HCT116 (cell line): ENCODE measurements at regions not wholly inside any gene's neighbourhood (a gene's known extent, or its start where the extent isn't known, plus 50 kb on each side); places are given as distances from the start of the nearest gene placed in this dataset.

ENCODE experiments used
- ATAC-seq: fragments of 200-7000 bp; cut with Tn5 transposase; 2 replicates; pipeline ENCODE4 v1.9.1; 2020; ENCODE audit warnings: mild to moderate bottlenecking, moderate library complexity
- BruUV-seq: library from RNA; stranded (reverse); fragments of 400-500 nt; replicated peaks from 2 replicates; lab custom pipeline; 2021; lab: Mats Ljungman, UMichigan
- CTCF ChIA-PET: fragments of 300-600 bp; sonication (Branson Sonifier 250); formaldehyde crosslinking; loops from one replicate; lab custom pipeline; 2021; ENCODE audit warnings: antibody characterized with exemption; lab: Charles Lee
- POLR2A ChIA-PET: fragments of 300-600, 350-600 bp; sonication (Branson Sonifier 250); formaldehyde crosslinking; loops from one replicate; lab custom pipeline; 2021; ENCODE audit warnings: antibody characterized with exemption; lab: Charles Lee
- RAD21 ChIA-PET, 2 experiments: fragments of 300-600 bp; sonication (Branson Sonifier 250); formaldehyde crosslinking; loops; one replicate each; lab custom pipeline; 2023; ENCODE audit warnings: low total read pairs in 2 of 2; ENCODE audit not compliant: uncharacterized antibody in 2 of 2, unreplicated experiment in 2 of 2, low non-redundant PET in 1 of 2; lab: Charles Lee
- DNase-seq: peaks from one replicate; pipeline ENCODE4 v3.0.0-alpha.2; 2010; ENCODE audit warnings: low read depth, low spot score
- H2AFZ ChIP-seq: fragments of 200-600 bp; shearing (Covaris generic), sonication (generic); 2 replicates; pipeline ENCODE4 v1.6.1; 2017; ENCODE audit warnings: low read depth, mixed run types, mixed read lengths, antibody characterized with exemption, low read length; ENCODE audit not compliant: poor library complexity, severe bottlenecking
- H3K27ac ChIP-seq: 2 replicates; pipeline ENCODE4 v1.5.1; 2012; ENCODE audit warnings: low read depth, low read length
- H3K27me3 ChIP-seq: fragments of 200-600 bp; sonication (generic); 2 replicates; pipeline ENCODE4 v1.6.1; 2016; ENCODE audit warnings: mixed run types, low read length, mixed read lengths; ENCODE audit not compliant: insufficient read depth
- H3K36me3 ChIP-seq, 2 experiments: fragments of 200-500 bp in 1 of 2; fragments of 200-600 bp in 1 of 2; sonication (Bioruptor generic) in 1 of 2; sonication (generic) in 1 of 2; 2 replicates each; pipeline versions ENCODE4 v1.5.1 to v1.6.1; 2014 to 2016; ENCODE audit warnings: low read length in 2 of 2, inconsistent platforms in 1 of 2, mixed read lengths in 1 of 2, mixed run types in 1 of 2; ENCODE audit not compliant: insufficient read depth in 2 of 2, control insufficient read depth in 1 of 2
- H3K4me1 ChIP-seq, 2 experiments: fragments of 200-600 bp in 1 of 2; sonication (generic) in 1 of 2; 2 replicates each; pipeline versions ENCODE4 v1.5.1 to v1.6.1; 2012 to 2017; ENCODE audit warnings: low read length in 2 of 2, inconsistent platforms in 1 of 2, mild to moderate bottlenecking in 1 of 2, mixed read lengths in 1 of 2, mixed run types in 1 of 2, moderate library complexity in 1 of 2; ENCODE audit not compliant: insufficient read depth in 2 of 2, control insufficient read depth in 1 of 2
- H3K4me2 ChIP-seq: fragments of 200-600 bp; sonication (generic); 2 replicates; pipeline ENCODE4 v1.6.1; 2017; ENCODE audit warnings: mixed run types, low read length, mixed read lengths
- H3K4me3 ChIP-seq, 2 experiments: fragments of 200-600 bp in 1 of 2; sonication (generic) in 1 of 2; replicated peaks in 1 of 2; 2 replicates each; pipeline ENCODE4 v1.5.1; 2011 to 2016; ENCODE audit warnings: low read length in 2 of 2, control low read depth in 1 of 2, low read depth in 1 of 2, mild to moderate bottlenecking in 1 of 2, mixed read lengths in 1 of 2, mixed run types in 1 of 2
- H3K79me2 ChIP-seq: fragments of 200-600 bp; sonication (generic); 2 replicates; pipeline ENCODE4 v1.6.1; 2017; ENCODE audit warnings: mild to moderate bottlenecking, mixed run types, low read length, moderate library complexity, mixed read lengths; ENCODE audit not compliant: insufficient read depth
- H3K9ac ChIP-seq: fragments of 200-600 bp; sonication (generic); 2 replicates; pipeline ENCODE4 v1.6.1; 2016; ENCODE audit warnings: low read length, mixed read lengths
- H3K9me2 ChIP-seq: fragments of 200-600 bp; sonication (generic), shearing (Covaris generic); 2 replicates; pipeline ENCODE4 v1.6.1; 2017; ENCODE audit warnings: mixed run types, mild to moderate bottlenecking, moderate library complexity; ENCODE audit not compliant: insufficient read depth
- H3K9me3 ChIP-seq, 2 experiments: fragments of 200-500 bp in 1 of 2; fragments of 200-600 bp in 1 of 2; sonication (Bioruptor generic) in 1 of 2; sonication (generic) in 1 of 2; 2 replicates each; pipeline ENCODE4 v1.6.1; 2014 to 2017; ENCODE audit warnings: low read length in 2 of 2, mixed read lengths in 2 of 2, inconsistent platforms in 1 of 2, low read depth in 1 of 2, mild to moderate bottlenecking in 1 of 2, mixed run types in 1 of 2, moderate library complexity in 1 of 2; ENCODE audit not compliant: control insufficient read depth in 1 of 2, insufficient read depth in 1 of 2
- H4K20me1 ChIP-seq: fragments of 200-600 bp; sonication (generic), shearing (Covaris generic); 2 replicates; pipeline ENCODE4 v1.6.1; 2017; ENCODE audit warnings: mixed run types, mild to moderate bottlenecking, moderate library complexity; ENCODE audit not compliant: insufficient read depth
- CBX3 ChIP-seq: IDR thresholded peaks from 2 replicates; pipeline ENCODE4 v1.6.1; 2012; ENCODE audit warnings: low read depth
- CEBPB ChIP-seq: IDR thresholded peaks from 2 replicates; pipeline ENCODE4 v1.6.1; 2012; ENCODE audit warnings: low read depth
- CTCF ChIP-seq, 3 experiments: fragments of 200-600 bp in 1 of 3; sonication (generic) in 1 of 3; IDR thresholded peaks in 2 of 3; conservative IDR thresholded peaks in 1 of 3; 2 replicates each; pipeline ENCODE4 v1.5.1; 2012 to 2017; ENCODE audit warnings: low read depth in 2 of 3, low read length in 2 of 3, antibody characterized with exemption in 1 of 3, borderline replicate concordance in 1 of 3, control low read depth in 1 of 3, mild to moderate bottlenecking in 1 of 3, mixed read lengths in 1 of 3, mixed run types in 1 of 3, moderate library complexity in 1 of 3; ENCODE audit not compliant: insufficient read depth in 1 of 3
- ELF1 ChIP-seq: IDR thresholded peaks from 2 replicates; pipeline ENCODE4 v1.6.1; 2012; ENCODE audit warnings: low read depth, borderline replicate concordance
- EZH2 ChIP-seq: fragments of 200-600 bp; sonication (generic); IDR thresholded peaks from 2 replicates; pipeline ENCODE4 v1.6.1; 2017; ENCODE audit warnings: antibody characterized with exemption, mixed run types
- EZH2phosphoT487 ChIP-seq: fragments of 200-600 bp; IDR thresholded peaks from 2 replicates; pipeline ENCODE4 v1.6.1; 2018; ENCODE audit warnings: antibody characterized with exemption, borderline replicate concordance
- POLR2A ChIP-seq: IDR thresholded peaks from 2 replicates; pipeline ENCODE4 v1.7.0; 2011; ENCODE audit warnings: borderline replicate concordance; ENCODE audit not compliant: insufficient read depth, insufficient read length; ENCODE audit errors: extremely low read depth
- SP1 ChIP-seq: IDR thresholded peaks from 2 replicates; pipeline ENCODE4 v1.6.1; 2012; ENCODE audit warnings: low read depth
- SRF ChIP-seq: IDR thresholded peaks from 2 replicates; pipeline ENCODE4 v1.6.1; 2012; ENCODE audit warnings: low read depth
- ZBTB33 ChIP-seq: IDR thresholded peaks from 2 replicates; pipeline ENCODE4 v1.6.1; 2011; ENCODE audit warnings: mild to moderate bottlenecking, low read length, moderate library complexity; ENCODE audit not compliant: insufficient replicate concordance; ENCODE audit errors: extremely low read depth
- intact Hi-C: fragments of 100-400 bp; cut with micrococcal nuclease; formaldehyde crosslinking; loops from 2 replicates; pipeline ENCODE4 v1.10.0; 2022

GRCh38 chr11:103700622-103701021 lies 335.8 kb upstream of the DDI1 start:
- H3K9me2 ChIP-seq, result no peaks in the 10 kb centered on the region
- no peak for ATAC-seq
- TF ChIP-seq EZH2phosphoT487 (no peak), ELF1 (no peak)
- TF ChIP-seq, all 23 proteins: peak for 0
- no peak for DNase-seq
- CTCF ChIA-PET, result no interaction called here
- no peaks in the 10 kb centered on the region for H3K79me2 ChIP-seq
- POLR2A ChIA-PET, result no interaction called here
- no peaks in the 10 kb centered on the region for H3K9me3 ChIP-seq
- no peaks in the 10 kb centered on the region for H4K20me1 ChIP-seq
- H3K4me2 ChIP-seq, result no peak overlapping the region
- no peaks in the 10 kb centered on the region for H3K4me1 ChIP-seq
- RAD21 ChIA-PET, result no interaction called here
- no peak overlapping the region for H3K27ac ChIP-seq
- no peak overlapping the region for H2AFZ ChIP-seq
- BruUV-seq, result no TSS peak
- no peak overlapping the region for H3K9ac ChIP-seq
- intact Hi-C loops, result no loop called here
- H3K4me3 ChIP-seq, result no peak overlapping the region
- H3K36me3 ChIP-seq, result no peaks in the 10 kb centered on the region
- H3K27me3 ChIP-seq, result no peaks in the 10 kb centered on the region

- Histone ChIP-seq H3K9me3 (no peaks in the 10 kb centered on the region), H3K4me2 (no peak overlapping the region), H3K79me2 (no peaks in the 10 kb centered on the region), H3K9me2 (no peaks in the 10 kb centered on the region), H3K27me3 (no peaks in the 10 kb centered on the region), H3K4me3 (no peak overlapping the region), H3K9ac (no peak overlapping the region), H3K27ac (no peak overlapping the region), H2AFZ (no peak overlapping the region), H3K4me1 (no peaks in the 10 kb centered on the region), H4K20me1 (no peaks in the 10 kb centered on the region), H3K36me3 (no peaks in the 10 kb centered on the region)
- TF ChIP-seq CEBPB, result no peak
- TF ChIP-seq POLR2A, result no peak
- no TSS peak for BruUV-seq
- intact Hi-C loops, result no loop called here
- ATAC-seq, result no peak
- ChIA-PET CTCF (no interaction called here), RAD21 (no interaction called here), POLR2A (no interaction called here)
- no peak for DNase-seq
These were observed 333.0 kb upstream of the DDI1 start for GRCh38 chr11:103703437-103703836.

GRCh38 chr11:103703954-103704353 lies 332.5 kb upstream of the DDI1 start:
- H3K4me3 ChIP-seq, result no peak overlapping the region
- no peaks in the 10 kb centered on the region for H3K9me2 ChIP-seq
- no peaks in the 10 kb centered on the region for H3K4me1 ChIP-seq
- H3K36me3 ChIP-seq, result no peaks in the 10 kb centered on the region
- intact Hi-C loops, result no loop called here
- H3K9me3 ChIP-seq, result no peaks in the 10 kb centered on the region
- H3K4me2 ChIP-seq, result no peak overlapping the region
- ChIA-PET CTCF (no interaction called here), RAD21 (no interaction called here), POLR2A (no interaction called here)
- BruUV-seq, result no TSS peak
- H3K9ac ChIP-seq, result no peak overlapping the region
- H3K79me2 ChIP-seq, result no peaks in the 10 kb centered on the region
- H3K27me3 ChIP-seq, result no peaks in the 10 kb centered on the region
- DNase-seq, result no peak
- no peaks in the 10 kb centered on the region for H4K20me1 ChIP-seq
- no peak for ATAC-seq
- H3K27ac ChIP-seq, result no peak overlapping the region
- H2AFZ ChIP-seq, result no peak overlapping the region
- TF ChIP-seq CTCF (IDR thresholded peaks at IDR 0.05 in 2 of 3, conservative IDR thresholded peaks at IDR 0.05 in 1 of 3; ENCODE audit: borderline replicate concordance in 1 of 3, insufficient read depth in 1 of 3, low read depth in 2 of 3, low read length in 2 of 3), result no peak
- TF ChIP-seq ZBTB33, result no peak
- no peak for TF ChIP-seq ELF1
- TF ChIP-seq SRF, result no peak
- TF ChIP-seq EZH2, result no peak
- TF ChIP-seq EZH2phosphoT487, result no peak
- no peak for TF ChIP-seq CBX3
- TF ChIP-seq SP1, result no peak
